Adrenal gland (tissue), 9 donors: ENCODE measurements at regions not wholly inside any gene's neighbourhood (a gene's known extent, or its start where the extent isn't known, plus 50 kb on each side); places are given as distances from the start of the nearest gene placed in this dataset.
A peak's percentile ranks its signal among the peaks of the same experiment; 100 is the strongest.

Experiments used
- DNase-seq, 7 donors: peaks; one replicate each; pipeline ENCODE4 v3.0.0-alpha.2; 2019 to 2020
- H3K27ac ChIP-seq, 5 donors: fragments of 200-600 bp; sonication (generic) in 4 of 5; 1 replicate in 3 of 5; 2 replicates in 2 of 5; pipeline versions ENCODE4 v1.5.1 to v1.8.0; 2016 to 2020; ENCODE audit warnings: mild to moderate bottlenecking in 1 of 5
- H3K27me3 ChIP-seq: fragments of 200-600 bp; 2 replicates; pipeline ENCODE4 v1.8.0; 2021
- H3K36me3 ChIP-seq, 2 donors: fragments of 200-600 bp; replicated peaks in 1 of 2; 1 replicate in 1 of 2; 2 replicates in 1 of 2; pipeline versions ENCODE4 v1.5.1 to v1.8.0; 2018 to 2022
- H3K4me1 ChIP-seq, 2 donors: fragments of 200-600 bp; replicated peaks in 1 of 2; 1 replicate in 1 of 2; 2 replicates in 1 of 2; pipeline versions ENCODE4 v1.5.1 to v1.8.0; 2018 to 2021
- H3K4me3 ChIP-seq, 4 donors: fragments of 200-600 bp; sonication (generic) in 3 of 4; one replicate each; pipeline ENCODE4 v1.5.1; 2016 to 2018
- H3K9me3 ChIP-seq, 3 donors: fragments of 200-600 bp; sonication (generic) in 1 of 3; replicated peaks in 1 of 3; 1 replicate in 2 of 3; 2 replicates in 1 of 3; pipeline versions ENCODE4 v1.5.1 to v1.8.0; 2016 to 2021
- POLR2A ChIP-seq, 2 donors: fragments of 450-650 bp; IDR thresholded peaks; one replicate each; pipeline ENCODE4 v1.6.1; 2017; ENCODE audit warnings: antibody characterized with exemption in 2 of 2, mild to moderate bottlenecking in 2 of 2, moderate library complexity in 1 of 2
- WGBS, 4 donors: extraction: QIAGEN DNeasy Blood & Tissue Kit in 2 of 4; methylation state at CpG; one replicate each; pipeline versions ENCODE4 v1.1.5 to v1.1.7; 2013 to 2017; 5-methylcytosine and 5-hydroxymethylcytosine counted together
- intact Hi-C, 2 donors: fragments of 100-400 bp; cut with DNase I; formaldehyde crosslinking; loops; one replicate each; pipeline versions ENCODE4 v1.14.1 to v1.15.0; 2022 to 2023
- TF ChIP-seq, protein P1 (sequence below), 6 experiments: fragments of 450-650 bp in 4 of 6; fragments of 200-600 bp in 2 of 6; sonication (generic) in 1 of 6; IDR thresholded peaks; 1 replicate in 5 of 6; 2 replicates in 1 of 6; pipeline versions ENCODE4 v1.5.1 to v1.8.0; 2016 to 2021; ENCODE audit warnings: antibody characterized with exemption in 6 of 6, mild to moderate bottlenecking in 2 of 6, moderate library complexity in 1 of 6
- donor health status: healthy with polysubstance abuse.
- donor health status: Bipolar disorder and iron deficiency.
- donor health status: DM: yes; HTN: yes; CAD: no.
- donor health status: DM: no; HTN: no; CAD: no.
- donor health status: DM: no; HTN: no; CAD: no.

DNA sequence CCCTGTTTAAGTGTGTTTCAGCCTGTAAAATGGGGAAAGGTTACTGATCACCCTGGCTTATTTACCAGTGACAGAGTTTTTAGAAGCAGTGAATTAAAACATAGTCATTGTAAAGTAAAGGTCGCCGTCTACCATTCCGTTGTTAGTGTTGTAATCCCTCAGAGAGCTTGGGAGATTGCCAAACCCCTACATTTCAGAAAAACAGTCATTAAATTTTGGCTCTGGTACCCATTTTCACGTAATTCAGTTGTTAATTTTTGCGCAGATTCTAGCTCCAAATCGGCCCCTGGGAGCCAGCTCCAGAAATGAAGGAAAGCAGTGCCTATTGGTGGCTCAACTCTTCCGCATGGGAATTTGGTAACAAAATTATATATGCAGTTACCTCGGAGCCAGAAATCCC lies 127.7 kb upstream of the AJAP1 start:
- H3K36me3 ChIP-seq: no peaks in the 10 kb centered on the region
- H3K4me3 ChIP-seq: no peak overlapping the region
- no peak overlapping the region for H3K27ac ChIP-seq
- no peaks in the 10 kb centered on the region for H3K9me3 ChIP-seq
- TF ChIP-seq, protein P1, sequence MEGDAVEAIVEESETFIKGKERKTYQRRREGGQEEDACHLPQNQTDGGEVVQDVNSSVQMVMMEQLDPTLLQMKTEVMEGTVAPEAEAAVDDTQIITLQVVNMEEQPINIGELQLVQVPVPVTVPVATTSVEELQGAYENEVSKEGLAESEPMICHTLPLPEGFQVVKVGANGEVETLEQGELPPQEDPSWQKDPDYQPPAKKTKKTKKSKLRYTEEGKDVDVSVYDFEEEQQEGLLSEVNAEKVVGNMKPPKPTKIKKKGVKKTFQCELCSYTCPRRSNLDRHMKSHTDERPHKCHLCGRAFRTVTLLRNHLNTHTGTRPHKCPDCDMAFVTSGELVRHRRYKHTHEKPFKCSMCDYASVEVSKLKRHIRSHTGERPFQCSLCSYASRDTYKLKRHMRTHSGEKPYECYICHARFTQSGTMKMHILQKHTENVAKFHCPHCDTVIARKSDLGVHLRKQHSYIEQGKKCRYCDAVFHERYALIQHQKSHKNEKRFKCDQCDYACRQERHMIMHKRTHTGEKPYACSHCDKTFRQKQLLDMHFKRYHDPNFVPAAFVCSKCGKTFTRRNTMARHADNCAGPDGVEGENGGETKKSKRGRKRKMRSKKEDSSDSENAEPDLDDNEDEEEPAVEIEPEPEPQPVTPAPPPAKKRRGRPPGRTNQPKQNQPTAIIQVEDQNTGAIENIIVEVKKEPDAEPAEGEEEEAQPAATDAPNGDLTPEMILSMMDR (IDR thresholded peaks at IDR 0.05): no peak
- no peak for TF ChIP-seq POLR2A (IDR thresholded peaks at IDR 0.05)
- no peaks in the 10 kb centered on the region for H3K4me1 ChIP-seq
- DNase-seq: peak in 1 of 7 donors; percentile 1
- WGBS, 4 donors: 53 to 67% (median 61%) methylated on average over 8 of the region's 8 CpGs
- intact Hi-C loops: no loop called here
- H3K27me3 ChIP-seq: no peaks in the 10 kb centered on the region

DNA sequence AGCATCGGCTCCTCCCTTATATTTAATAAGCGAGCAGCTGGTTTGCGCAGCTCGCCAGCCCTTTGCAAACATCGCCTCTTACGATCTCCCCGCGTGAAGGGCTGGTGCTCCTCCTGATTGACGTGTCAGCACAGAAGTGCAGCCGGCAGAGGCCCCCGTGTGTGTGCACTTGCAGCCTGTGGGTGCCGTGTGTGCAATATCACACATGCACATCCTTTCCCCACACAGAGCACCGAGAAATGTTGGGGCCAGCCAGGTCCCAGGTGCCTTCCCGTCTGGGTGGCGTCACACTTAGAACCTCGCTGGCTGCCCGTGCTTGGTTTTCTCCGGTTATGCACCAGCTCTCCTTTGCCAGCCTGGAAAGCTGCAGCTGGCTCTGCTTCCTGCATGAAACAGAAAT lies 126.6 kb upstream of the AJAP1 start:
- H3K27ac ChIP-seq: no peak overlapping the region
- H3K4me1 ChIP-seq: no peaks in the 10 kb centered on the region
- WGBS, 4 donors: 54 to 70% (median 62%) methylated on average over 14 to 18 of the region's 18 CpGs
- TF ChIP-seq POLR2A (IDR thresholded peaks at IDR 0.05): no peak
- TF ChIP-seq, protein P1 (IDR thresholded peaks at IDR 0.05): no peak
- H3K27me3 ChIP-seq: no peaks in the 10 kb centered on the region
- intact Hi-C loops: no loop called here
- peak in 1 of 7 donors; percentile 45 for DNase-seq
- H3K4me3 ChIP-seq: no peak overlapping the region
- H3K9me3 ChIP-seq: no peaks in the 10 kb centered on the region
- H3K36me3 ChIP-seq: no peaks in the 10 kb centered on the region

DNA sequence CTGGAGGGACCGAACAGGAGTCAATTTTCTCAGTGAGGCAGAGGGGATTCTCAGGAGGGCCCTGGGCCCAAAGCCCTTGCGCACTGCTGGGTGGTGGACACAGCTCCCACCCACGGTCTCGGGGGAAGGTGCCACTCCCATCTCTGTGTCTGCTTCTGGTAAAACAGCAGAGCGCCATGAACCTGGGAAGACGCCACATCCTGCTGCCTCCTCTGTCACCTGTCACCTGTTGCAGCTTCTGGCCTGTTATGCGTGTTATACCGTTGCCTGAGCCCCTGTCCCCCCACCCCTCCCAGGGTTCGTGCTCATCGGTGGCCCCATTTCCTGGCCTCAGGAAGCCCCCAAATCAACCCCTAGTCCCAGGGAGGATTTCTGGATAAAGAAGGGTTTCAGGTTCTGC lies 125.8 kb upstream of the AJAP1 start:
- 70 to 87% (median 77%) methylated on average over 6 to 10 of the region's 10 CpGs for WGBS, 4 donors
- no peak for TF ChIP-seq POLR2A (IDR thresholded peaks at IDR 0.05)
- TF ChIP-seq, protein P1 (IDR thresholded peaks at IDR 0.05): no peak
- Histone ChIP-seq H3K27me3 (no peaks in the 10 kb centered on the region), H3K4me3 (no peak overlapping the region), H3K36me3 (no peaks in the 10 kb centered on the region), H3K4me1 (no peaks in the 10 kb centered on the region), H3K9me3 (no peaks in the 10 kb centered on the region), H3K27ac (no peak overlapping the region)
- intact Hi-C loops: no loop called here
- DNase-seq: peak in 1 of 7 donors; percentile 25

DNA sequence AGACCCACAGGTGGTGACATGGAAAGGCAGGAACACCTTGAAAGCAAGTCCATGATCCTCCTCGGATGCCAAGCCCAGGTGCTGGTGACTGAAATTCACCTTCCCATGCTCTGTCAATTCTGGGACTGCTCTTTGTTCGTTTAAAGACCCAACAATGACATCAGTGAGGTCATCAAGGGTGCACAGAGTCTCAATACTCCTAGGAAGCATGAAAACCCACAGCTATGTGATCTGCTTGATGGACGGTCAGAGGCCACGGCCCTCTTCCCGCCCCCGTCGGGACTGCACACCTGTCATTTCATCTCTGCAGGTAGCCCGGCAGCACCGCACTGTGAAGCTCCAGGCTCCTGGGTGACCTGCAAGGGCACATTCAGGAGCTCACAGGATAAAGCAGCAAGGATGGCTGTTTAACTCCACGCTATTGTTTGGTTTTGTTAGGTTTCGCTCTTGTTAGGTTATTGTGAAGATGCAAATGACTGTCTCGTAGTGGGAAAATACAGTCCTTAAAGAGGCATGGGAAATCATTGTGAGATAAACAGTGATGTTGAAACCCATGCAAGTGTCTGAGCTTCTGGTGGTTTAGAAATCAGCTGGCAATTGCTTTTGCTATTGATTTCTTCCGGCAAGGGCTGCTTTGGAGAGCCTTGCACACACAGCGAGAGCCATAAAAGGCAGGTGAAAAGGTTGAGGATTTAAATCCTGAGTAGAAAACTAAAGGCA lies 124.8 kb upstream of the AJAP1 start:
- no peaks in the 10 kb centered on the region for H3K9me3 ChIP-seq
- WGBS, 4 donors: 57 to 64% (median 60%) methylated on average over 11 to 14 of the region's 14 CpGs
- no peak for TF ChIP-seq POLR2A (IDR thresholded peaks at IDR 0.05)
- TF ChIP-seq, protein P1 (IDR thresholded peaks at IDR 0.05): no peak
- no peak overlapping the region for H3K4me3 ChIP-seq
- no peaks in the 10 kb centered on the region for H3K36me3 ChIP-seq
- intact Hi-C loops: no loop called here
- H3K4me1 ChIP-seq: no peaks in the 10 kb centered on the region
- H3K27ac ChIP-seq: no peak overlapping the region
- peak in 1 of 7 donors; percentile 6 for DNase-seq
- H3K27me3 ChIP-seq: no peaks in the 10 kb centered on the region
